ENCODE measurements at regions not wholly inside any gene's neighbourhood (a gene's known extent, or its start where the extent isn't known, plus 50 kb on each side); places are given as distances from the start of the nearest gene placed in this dataset.

DNA sequence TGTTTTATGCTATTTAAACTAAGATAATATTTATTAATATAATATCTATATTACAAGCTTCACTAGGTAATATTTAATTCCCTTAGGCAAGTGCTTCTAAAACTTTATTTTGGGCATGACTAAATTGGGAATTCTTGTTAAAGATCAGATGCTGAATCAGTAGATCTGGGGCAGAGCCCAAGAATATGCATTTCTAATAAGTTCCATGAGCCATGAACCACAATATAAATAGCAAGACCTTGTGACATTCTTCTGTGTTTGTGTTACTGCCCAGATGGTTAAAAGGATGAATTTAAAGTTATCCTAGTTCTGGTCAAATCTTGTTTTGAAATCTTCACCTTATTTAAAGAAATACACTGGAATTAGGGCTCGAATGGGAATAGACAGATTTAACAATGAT, 258.4 kb upstream of the CACNA2D1 start:
- DNase-seq, result no peak
- Histone ChIP-seq H3K4me1 (no peaks in the 10 kb centered on the region), H3K27me3 (no peaks in the 10 kb centered on the region), H3K4me3 (replicated peaks in 1 of 3) (no peak overlapping the region), H3K36me3 (no peaks in the 10 kb centered on the region), H3K27ac (no peak overlapping the region), H3K9me3 (no peaks in the 10 kb centered on the region)
- TF ChIP-seq, protein P1, sequence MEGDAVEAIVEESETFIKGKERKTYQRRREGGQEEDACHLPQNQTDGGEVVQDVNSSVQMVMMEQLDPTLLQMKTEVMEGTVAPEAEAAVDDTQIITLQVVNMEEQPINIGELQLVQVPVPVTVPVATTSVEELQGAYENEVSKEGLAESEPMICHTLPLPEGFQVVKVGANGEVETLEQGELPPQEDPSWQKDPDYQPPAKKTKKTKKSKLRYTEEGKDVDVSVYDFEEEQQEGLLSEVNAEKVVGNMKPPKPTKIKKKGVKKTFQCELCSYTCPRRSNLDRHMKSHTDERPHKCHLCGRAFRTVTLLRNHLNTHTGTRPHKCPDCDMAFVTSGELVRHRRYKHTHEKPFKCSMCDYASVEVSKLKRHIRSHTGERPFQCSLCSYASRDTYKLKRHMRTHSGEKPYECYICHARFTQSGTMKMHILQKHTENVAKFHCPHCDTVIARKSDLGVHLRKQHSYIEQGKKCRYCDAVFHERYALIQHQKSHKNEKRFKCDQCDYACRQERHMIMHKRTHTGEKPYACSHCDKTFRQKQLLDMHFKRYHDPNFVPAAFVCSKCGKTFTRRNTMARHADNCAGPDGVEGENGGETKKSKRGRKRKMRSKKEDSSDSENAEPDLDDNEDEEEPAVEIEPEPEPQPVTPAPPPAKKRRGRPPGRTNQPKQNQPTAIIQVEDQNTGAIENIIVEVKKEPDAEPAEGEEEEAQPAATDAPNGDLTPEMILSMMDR (IDR thresholded peaks at IDR 0.05), result no peak
- no peak for TF ChIP-seq POLR2A (IDR thresholded peaks at IDR 0.05)
- WGBS, 2 donors, result 88 to 91% methylated on average over 1 of the region's 1 CpG
- intact Hi-C loops (cut with DNase I), result no loop called here

DNA sequence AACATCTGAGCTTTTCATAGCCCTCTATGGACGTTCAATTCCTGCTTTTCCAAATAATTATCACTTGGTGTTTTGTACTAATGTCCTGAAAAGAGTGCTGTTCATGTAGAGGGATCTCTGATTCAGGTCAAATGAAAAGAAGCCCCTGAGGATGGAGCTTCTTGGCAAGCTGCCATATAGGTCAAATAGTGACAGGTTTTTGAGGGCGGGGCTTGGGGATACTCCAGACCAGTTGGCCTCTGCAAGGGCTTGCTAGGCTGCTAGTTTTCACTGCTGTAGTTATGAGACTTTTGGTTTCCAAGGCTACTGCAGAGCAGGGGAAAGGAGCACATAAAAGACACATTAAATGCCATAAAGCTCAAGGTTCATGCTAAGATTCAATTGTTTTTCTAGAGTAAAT, 257.2 kb upstream of the CACNA2D1 start:
- no peak for TF ChIP-seq POLR2A (IDR thresholded peaks at IDR 0.05)
- TF ChIP-seq, protein P1 (IDR thresholded peaks at IDR 0.05), result no peak
- no peaks in the 10 kb centered on the region for H3K36me3 ChIP-seq
- no peaks in the 10 kb centered on the region for H3K9me3 ChIP-seq
- DNase-seq, result no peak
- no peaks in the 10 kb centered on the region for H3K27me3 ChIP-seq
- intact Hi-C loops (cut with DNase I), result no loop called here
- WGBS, 2 donors, result 70 to 77% methylated on average over 2 of the region's 2 CpGs
- no peaks in the 10 kb centered on the region for H3K4me1 ChIP-seq
- no peak overlapping the region for H3K4me3 ChIP-seq (replicated peaks in 1 of 3)
- H3K27ac ChIP-seq, result no peak overlapping the region

DNA sequence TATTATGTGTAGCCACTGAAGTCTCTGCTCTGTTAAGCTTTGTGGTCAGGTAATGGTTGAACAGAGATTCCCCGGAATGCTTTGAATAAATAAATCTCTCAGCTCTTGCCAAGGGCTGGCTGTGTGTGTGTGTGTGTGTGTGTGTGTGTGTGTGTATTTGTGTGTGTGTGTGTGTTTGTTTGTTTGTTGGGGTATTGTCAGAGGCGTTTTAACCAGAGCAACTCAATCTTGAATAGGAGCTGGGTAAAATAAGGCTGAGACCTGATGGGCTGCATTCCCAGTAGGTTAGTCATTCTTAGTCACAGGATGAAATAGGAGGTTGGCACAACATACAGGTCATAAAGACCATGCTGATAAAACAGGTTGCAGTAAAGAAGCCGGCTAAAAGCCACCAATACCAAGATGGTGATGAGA, 256.2 kb upstream of the CACNA2D1 start:
- no peaks in the 10 kb centered on the region for H3K27me3 ChIP-seq
- DNase-seq, result no peak
- intact Hi-C loops (cut with DNase I), result no loop called here
- no peak overlapping the region for H3K4me3 ChIP-seq (replicated peaks in 1 of 3)
- no peak overlapping the region for H3K27ac ChIP-seq
- WGBS, 2 donors, result 59 to 67% methylated on average over 3 of the region's 3 CpGs
- H3K36me3 ChIP-seq, result no peaks in the 10 kb centered on the region
- no peak for TF ChIP-seq POLR2A (IDR thresholded peaks at IDR 0.05)
- TF ChIP-seq, protein P1 (IDR thresholded peaks at IDR 0.05), result no peak
- H3K9me3 ChIP-seq, result no peaks in the 10 kb centered on the region
- no peaks in the 10 kb centered on the region for H3K4me1 ChIP-seq

DNA sequence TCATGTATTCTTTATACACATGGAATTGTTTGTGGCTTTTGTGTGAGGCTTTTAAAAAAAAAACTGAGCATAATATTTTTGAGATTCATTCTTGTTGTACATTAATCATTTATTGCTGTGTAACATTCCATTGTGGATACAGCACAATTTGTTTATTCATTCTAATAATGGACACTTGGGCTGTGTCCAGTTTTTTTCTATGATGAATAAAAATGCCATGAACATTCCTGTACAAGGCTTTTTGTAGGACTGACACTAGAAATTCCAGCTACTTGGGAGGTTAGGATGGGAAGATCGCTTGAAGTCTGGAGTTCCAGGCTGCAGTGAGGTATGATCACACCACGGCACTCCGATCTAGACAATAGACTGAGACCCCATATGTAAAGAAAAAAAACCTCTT, 254.3 kb upstream of the CACNA2D1 start:
- H3K4me1 ChIP-seq, result no peaks in the 10 kb centered on the region
- H3K4me3 ChIP-seq (replicated peaks in 1 of 3), result no peak overlapping the region
- H3K36me3 ChIP-seq, result no peaks in the 10 kb centered on the region
- WGBS, 2 donors, result 89 to 95% methylated on average over 3 of the region's 3 CpGs
- TF ChIP-seq, protein P1 (IDR thresholded peaks at IDR 0.05), result no peak
- no peak for TF ChIP-seq POLR2A (IDR thresholded peaks at IDR 0.05)
- H3K27me3 ChIP-seq, result no peaks in the 10 kb centered on the region
- intact Hi-C loops (cut with DNase I), result no loop called here
- no peak for DNase-seq
- H3K27ac ChIP-seq, result no peak overlapping the region
- no peaks in the 10 kb centered on the region for H3K9me3 ChIP-seq

DNA sequence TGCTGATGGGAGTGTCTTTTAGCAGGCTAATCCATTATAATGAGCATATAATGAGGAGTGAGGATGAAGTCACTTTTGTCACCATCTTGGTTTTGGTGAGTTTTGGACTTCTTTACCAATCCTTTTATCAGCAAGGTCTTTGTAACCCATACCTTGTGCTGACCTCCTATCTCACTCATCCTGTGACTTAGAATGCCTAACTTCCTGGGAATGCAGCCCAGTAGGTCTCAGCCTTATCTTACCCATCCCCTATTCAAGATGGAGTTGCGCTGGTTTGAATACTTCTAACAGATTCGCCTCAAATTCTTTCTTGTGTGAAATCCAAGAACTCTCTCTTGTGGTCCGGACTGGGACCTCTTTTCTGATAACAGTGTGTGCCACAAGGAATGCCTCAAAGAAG, 253.1 kb upstream of the CACNA2D1 start:
- H3K27ac ChIP-seq, result no peak overlapping the region
- DNase-seq, result no peak
- H3K27me3 ChIP-seq, result no peaks in the 10 kb centered on the region
- TF ChIP-seq, protein P1 (IDR thresholded peaks at IDR 0.05), result no peak
- TF ChIP-seq POLR2A (IDR thresholded peaks at IDR 0.05), result no peak
- no peaks in the 10 kb centered on the region for H3K4me1 ChIP-seq
- WGBS, 2 donors, result 97% methylated on average over 3 of the region's 3 CpGs
- intact Hi-C loops (cut with DNase I), result no loop called here
- H3K36me3 ChIP-seq, result no peaks in the 10 kb centered on the region
- no peaks in the 10 kb centered on the region for H3K9me3 ChIP-seq
- H3K4me3 ChIP-seq (replicated peaks in 1 of 3), result no peak overlapping the region
